ENCODE measurements at regions not wholly inside any gene's neighbourhood (a gene's known extent, or its start where the extent isn't known, plus 50 kb on each side); places are given as distances from the start of the nearest gene placed in this dataset.

GRCh38 chr2:19219060-19219459 is 139.4 kb downstream of the OSR1 start:
- no peak for TF ChIP-seq CTCF (conservative IDR thresholded peaks at IDR 0.05)
- H3K27ac ChIP-seq: no peak overlapping the region

- TF ChIP-seq ZFX (IDR thresholded peaks at IDR 0.05) (no peak), CTCF (conservative IDR thresholded peaks at IDR 0.05) (no peak)
- no peak overlapping the region for H3K27ac ChIP-seq
Measured at GRCh38 chr2:19218166-19218565, 140.3 kb downstream of the OSR1 start.

GRCh38 chr2:19216676-19217602 is 141.5 kb downstream of the OSR1 start:
- H3K27ac ChIP-seq: no peak overlapping the region

GRCh38 chr2:19216238-19216637 is 142.2 kb downstream of the OSR1 start:
- H3K27ac ChIP-seq: no peak overlapping the region
- TF ChIP-seq CTCF (conservative IDR thresholded peaks at IDR 0.05) (no peak), ZFX (IDR thresholded peaks at IDR 0.05) (no peak)

More at GRCh38 chr2:19216676-19217602, 141.5 kb downstream of the OSR1 start:
- TF ChIP-seq ZFX (IDR thresholded peaks at IDR 0.05) (no peak), CTCF (conservative IDR thresholded peaks at IDR 0.05) (no peak)

- no peak overlapping the region for H3K27ac ChIP-seq
- no peak for TF ChIP-seq ZFX (IDR thresholded peaks at IDR 0.05)
- TF ChIP-seq CTCF (conservative IDR thresholded peaks at IDR 0.05): no peak
Measured at GRCh38 chr2:19214682-19215391, 143.6 kb downstream of the OSR1 start.

- no peak overlapping the region for H3K27ac ChIP-seq
- TF ChIP-seq ZFX (IDR thresholded peaks at IDR 0.05): no peak
- TF ChIP-seq CTCF (conservative IDR thresholded peaks at IDR 0.05): no peak
Measured at GRCh38 chr2:19209575-19210341, 148.7 kb downstream of the OSR1 start.
